Spleen (tissue), 7 donors: ENCODE measurements at regions not wholly inside any gene's neighbourhood (a gene's known extent, or its start where the extent isn't known, plus 50 kb on each side); places are given as distances from the start of the nearest gene placed in this dataset.

Source experiments
- CTCF ChIP-seq, 11 experiments: fragments of 200-600 bp in 7 of 11; fragments of 450-650 bp in 4 of 11; sonication (generic) in 4 of 11; IDR thresholded peaks in 8 of 11; conservative IDR thresholded peaks in 3 of 11; 1 replicate in 7 of 11; 2 replicates in 4 of 11; pipeline versions ENCODE4 v1.4.0 to v1.8.0; 2016 to 2021; ENCODE audit warnings: antibody characterized with exemption in 11 of 11, inconsistent platforms in 4 of 11, mild to moderate bottlenecking in 1 of 11
- POLR2AphosphoS5 ChIP-seq, 3 donors: sonication (generic); formaldehyde crosslinking; IDR thresholded peaks; one replicate each; pipeline ENCODE4 v1.5.1; 2017; ENCODE audit warnings: antibody characterized with exemption in 3 of 3
- donor health status: DM: no; HTN: no; CAD: no; lungs with moderate emphysema.
- donor health status: DM: no; HTN: no; CAD: no.
- donor health status: DM: no; HTN: no; CAD: no.

- TF ChIP-seq CTCF (IDR thresholded peaks at IDR 0.05 in 8 of 11, conservative IDR thresholded peaks at IDR 0.05 in 3 of 11) = no peak
- no peak for TF ChIP-seq POLR2AphosphoS5 (IDR thresholded peaks at IDR 0.05)
Observed at GRCh38 chr3:99352811-99353210, 285.6 kb upstream of the COL8A1 start.
